CD14-positive monocyte (primary cell): ENCODE measurements at regions not wholly inside any gene's neighbourhood (a gene's known extent, or its start where the extent isn't known, plus 50 kb on each side); places are given as distances from the start of the nearest gene placed in this dataset.

ENCODE experiments used
- DNase-seq, 3 donors: peaks; one replicate each; pipeline ENCODE4 v3.0.0-alpha.2; 2011 to 2022
- H2AFZ ChIP-seq: 2 replicates; pipeline ENCODE4 v1.6.0; 2012; ENCODE audit warnings: mild to moderate bottlenecking, low read depth, low read length, inconsistent platforms; ENCODE audit not compliant: insufficient read depth, poor library complexity, severe bottlenecking
- H3K27ac ChIP-seq, 2 donors: 1 replicate in 1 of 2; 2 replicates in 1 of 2; pipeline ENCODE4 v1.5.1; 2012 to 2013; ENCODE audit warnings: low read length in 2 of 2, control low read depth in 1 of 2, inconsistent platforms in 1 of 2, low read depth in 1 of 2, mild to moderate bottlenecking in 1 of 2
- H3K27me3 ChIP-seq, 2 donors: one replicate each; pipeline versions ENCODE4 v1.6.0 to v1.6.1; 2011 to 2013; ENCODE audit warnings: low read length in 2 of 2; ENCODE audit not compliant: control insufficient read depth in 2 of 2, insufficient read depth in 2 of 2
- H3K36me3 ChIP-seq, 2 donors: replicated peaks in 1 of 2; 1 replicate in 1 of 2; 2 replicates in 1 of 2; pipeline versions ENCODE4 v1.5.1 to v1.6.1; 2012 to 2013; ENCODE audit warnings: low read length in 2 of 2, control low read depth in 1 of 2, inconsistent platforms in 1 of 2, mild to moderate bottlenecking in 1 of 2; ENCODE audit not compliant: insufficient read depth in 2 of 2, control insufficient read depth in 1 of 2
- H3K4me1 ChIP-seq, 2 donors: 1 replicate in 1 of 2; 2 replicates in 1 of 2; pipeline versions ENCODE4 v1.5.1 to v1.6.1; 2012 to 2013; ENCODE audit warnings: low read length in 2 of 2, control low read depth in 1 of 2, inconsistent platforms in 1 of 2, mild to moderate bottlenecking in 1 of 2, moderate library complexity in 1 of 2; ENCODE audit not compliant: insufficient read depth in 2 of 2, control insufficient read depth in 1 of 2
- H3K4me2 ChIP-seq: replicated peaks from 2 replicates; pipeline ENCODE3; 2012; ENCODE audit warnings: low read length, moderate library complexity, mild to moderate bottlenecking; ENCODE audit not compliant: poor library complexity, severe bottlenecking; ENCODE audit errors: extremely low read depth
- H3K4me3 ChIP-seq, 3 experiments: fragments of 200-600 bp in 1 of 3; sonication (generic) in 1 of 3; replicated peaks in 1 of 3; 1 replicate in 2 of 3; 2 replicates in 1 of 3; pipeline ENCODE4 v1.5.1; 2011 to 2013; ENCODE audit warnings: low read length in 3 of 3, mild to moderate bottlenecking in 3 of 3, control low read depth in 2 of 3, low read depth in 2 of 3, inconsistent platforms in 1 of 3, moderate library complexity in 1 of 3
- H3K79me2 ChIP-seq: 2 replicates; pipeline ENCODE4 v1.6.0; 2012; ENCODE audit warnings: mild to moderate bottlenecking, control low read depth, inconsistent platforms, low read length, moderate library complexity; ENCODE audit not compliant: insufficient read depth
- H3K9ac ChIP-seq: 2 replicates; pipeline ENCODE4 v1.6.0; 2017; ENCODE audit warnings: low read length, mild to moderate bottlenecking; ENCODE audit not compliant: insufficient read depth, poor library complexity, severe bottlenecking
- H3K9me3 ChIP-seq, 2 donors: replicated peaks in 1 of 2; 1 replicate in 1 of 2; 2 replicates in 1 of 2; pipeline versions ENCODE4 v1.5.1 to v1.6.1; 2012 to 2013; ENCODE audit warnings: low read length in 2 of 2, control low read depth in 1 of 2; ENCODE audit not compliant: control insufficient read depth in 1 of 2, insufficient read depth in 1 of 2
- H4K20me1 ChIP-seq: 2 replicates; pipeline ENCODE4 v1.6.0; 2012; ENCODE audit warnings: mild to moderate bottlenecking, low read length, control low read depth, moderate library complexity; ENCODE audit not compliant: insufficient read depth
- H3K27ac Mint-ChIP-seq, 7 donors: one replicate each; pipeline ENCODE4 v1.8.0; 2020; ENCODE audit warnings: mild to moderate bottlenecking in 7 of 7, mixed read lengths in 7 of 7, moderate library complexity in 6 of 7, inconsistent platforms in 2 of 7
- H3K27me3 Mint-ChIP-seq, 3 donors: one replicate each; pipeline ENCODE4 v1.8.0; 2021 to 2022; ENCODE audit warnings: low read depth in 3 of 3, mild to moderate bottlenecking in 3 of 3, mixed read lengths in 3 of 3, moderate library complexity in 3 of 3, inconsistent platforms in 1 of 3
- H3K36me3 Mint-ChIP-seq, 2 donors: one replicate each; pipeline ENCODE4 v1.8.0; 2020; ENCODE audit warnings: mixed read lengths in 2 of 2, inconsistent platforms in 1 of 2, mild to moderate bottlenecking in 1 of 2
- H3K4me1 Mint-ChIP-seq: one replicate; pipeline ENCODE4 v1.8.0; 2020; ENCODE audit warnings: mild to moderate bottlenecking, mixed read lengths
- H3K4me3 Mint-ChIP-seq, 2 donors: one replicate each; pipeline ENCODE4 v1.8.0; 2020; ENCODE audit warnings: mild to moderate bottlenecking in 2 of 2, mixed read lengths in 2 of 2, moderate library complexity in 1 of 2
- H3K9me3 Mint-ChIP-seq, 7 donors: one replicate each; pipeline ENCODE4 v1.8.0; 2020 to 2022; ENCODE audit warnings: mixed read lengths in 7 of 7, mild to moderate bottlenecking in 6 of 7, moderate library complexity in 6 of 7, inconsistent platforms in 2 of 7
- WGBS: methylation state at CpG from one replicate; pipeline ENCODE4 v1.1.5; 2013; ENCODE audit warnings: missing lambda C conversion rate; ENCODE audit not compliant: insufficient coverage; 5-methylcytosine and 5-hydroxymethylcytosine counted together
- intact Hi-C, 2 donors: fragments of 100-400 bp; cut with micrococcal nuclease; formaldehyde crosslinking; loops; one replicate each; pipeline versions ENCODE4 v1.15.0 to v1.15.1; 2023
- TF ChIP-seq, protein P1 (sequence below): fragments of 200-600 bp; IDR thresholded peaks from one replicate; pipeline ENCODE4 v1.8.0; 2022; ENCODE audit warnings: antibody characterized with exemption, mild to moderate bottlenecking

DNA sequence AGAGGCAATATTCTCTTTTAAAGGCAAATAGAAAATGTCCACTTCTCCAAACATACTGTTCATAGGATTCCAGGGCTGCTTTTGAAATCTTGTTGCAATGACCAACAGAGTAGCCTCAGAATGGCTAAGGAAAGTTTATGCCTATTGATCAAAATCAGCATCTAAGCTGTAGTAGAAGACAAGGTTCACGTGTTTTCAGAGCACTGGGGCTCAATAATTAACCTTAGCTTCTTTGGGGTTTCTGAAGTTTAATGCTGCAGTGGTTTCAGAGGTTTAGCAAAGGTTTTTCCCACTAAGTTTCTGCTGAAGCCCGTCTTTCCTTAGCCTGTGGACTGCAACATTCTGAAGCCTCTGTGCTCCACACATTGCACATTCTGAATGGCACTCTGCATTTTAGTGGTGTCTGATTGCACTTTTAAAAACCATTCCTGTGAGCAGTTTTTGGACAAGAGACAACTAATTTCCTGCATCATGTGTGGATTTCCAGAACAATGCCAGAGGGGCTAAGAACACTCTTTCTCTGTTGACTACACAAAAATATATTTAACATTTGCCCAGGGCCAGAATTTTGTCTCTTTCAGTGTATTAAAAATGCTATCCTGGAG lies 342.5 kb downstream of the PTEN start:
- Histone ChIP-seq H3K4me1 (no peaks in the 10 kb centered on the region), H4K20me1 (no peaks in the 10 kb centered on the region), H3K4me3 (no peak overlapping the region), H3K9ac (no peak overlapping the region), H3K4me2 (no peak overlapping the region), H3K36me3 (no peaks in the 10 kb centered on the region), H3K27me3 (no peaks in the 10 kb centered on the region), H2AFZ (no peak overlapping the region), H3K27ac (no peak overlapping the region), H3K9me3 (no peaks in the 10 kb centered on the region), H3K79me2 (no peaks in the 10 kb centered on the region)
- Mint-ChIP-seq H3K9me3 (peaks cover 0 to 2% (median 0%) of the 10 kb centered on the region in 7 donors), H3K4me1 (no peaks in the 10 kb centered on the region), H3K27ac (no peak overlapping the region), H3K27me3 (peaks cover 0 to 3% (median 0%) of the 10 kb centered on the region in 3 donors), H3K36me3 (no peaks in the 10 kb centered on the region), H3K4me3 (no peak overlapping the region)
- TF ChIP-seq, protein P1, sequence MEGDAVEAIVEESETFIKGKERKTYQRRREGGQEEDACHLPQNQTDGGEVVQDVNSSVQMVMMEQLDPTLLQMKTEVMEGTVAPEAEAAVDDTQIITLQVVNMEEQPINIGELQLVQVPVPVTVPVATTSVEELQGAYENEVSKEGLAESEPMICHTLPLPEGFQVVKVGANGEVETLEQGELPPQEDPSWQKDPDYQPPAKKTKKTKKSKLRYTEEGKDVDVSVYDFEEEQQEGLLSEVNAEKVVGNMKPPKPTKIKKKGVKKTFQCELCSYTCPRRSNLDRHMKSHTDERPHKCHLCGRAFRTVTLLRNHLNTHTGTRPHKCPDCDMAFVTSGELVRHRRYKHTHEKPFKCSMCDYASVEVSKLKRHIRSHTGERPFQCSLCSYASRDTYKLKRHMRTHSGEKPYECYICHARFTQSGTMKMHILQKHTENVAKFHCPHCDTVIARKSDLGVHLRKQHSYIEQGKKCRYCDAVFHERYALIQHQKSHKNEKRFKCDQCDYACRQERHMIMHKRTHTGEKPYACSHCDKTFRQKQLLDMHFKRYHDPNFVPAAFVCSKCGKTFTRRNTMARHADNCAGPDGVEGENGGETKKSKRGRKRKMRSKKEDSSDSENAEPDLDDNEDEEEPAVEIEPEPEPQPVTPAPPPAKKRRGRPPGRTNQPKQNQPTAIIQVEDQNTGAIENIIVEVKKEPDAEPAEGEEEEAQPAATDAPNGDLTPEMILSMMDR: no peak
- intact Hi-C loops: no loop called here
- DNase-seq: no peak
- WGBS: 93% methylated on average over 2 of the region's 2 CpGs

DNA sequence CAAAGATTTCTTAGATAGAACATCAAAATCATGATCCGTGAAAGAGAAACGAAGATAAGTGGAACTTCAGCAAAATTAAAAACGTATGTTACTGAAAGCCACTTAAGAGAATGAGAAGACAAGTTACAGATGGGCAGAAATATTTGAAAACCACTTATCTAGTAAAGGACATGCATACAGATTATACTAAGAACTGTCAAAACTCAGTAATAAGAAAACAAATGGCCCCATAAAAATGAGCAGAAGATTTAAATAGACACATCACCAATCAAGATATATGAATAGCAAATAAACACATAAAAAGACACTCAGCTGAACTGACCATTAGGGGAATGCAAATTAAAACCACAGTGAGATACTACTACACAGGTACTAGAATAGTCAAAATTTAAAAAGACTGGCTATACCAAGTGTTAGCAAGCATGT lies 343.7 kb downstream of the PTEN start:
- no peaks in the 10 kb centered on the region for H3K4me1 ChIP-seq
- TF ChIP-seq, protein P1: no peak
- H3K36me3 ChIP-seq: no peaks in the 10 kb centered on the region
- H3K79me2 ChIP-seq: no peaks in the 10 kb centered on the region
- intact Hi-C loops: no loop called here
- peaks cover 0 to 2% (median 0%) of the 10 kb centered on the region in 7 donors for H3K9me3 Mint-ChIP-seq
- H3K4me3 ChIP-seq: no peak overlapping the region
- no peaks in the 10 kb centered on the region for H3K36me3 Mint-ChIP-seq
- no peak overlapping the region for H3K27ac Mint-ChIP-seq
- H3K4me1 Mint-ChIP-seq: no peaks in the 10 kb centered on the region
- DNase-seq: no peak
- H4K20me1 ChIP-seq: no peaks in the 10 kb centered on the region
- H3K27me3 ChIP-seq: no peaks in the 10 kb centered on the region
- H3K9me3 ChIP-seq: no peaks in the 10 kb centered on the region
- WGBS: no CpG with 5 or more reads among the region's 3 CpGs
- no peak overlapping the region for H3K4me2 ChIP-seq
- no peak overlapping the region for H3K27ac ChIP-seq
- H2AFZ ChIP-seq: no peak overlapping the region
- no peak overlapping the region for H3K4me3 Mint-ChIP-seq
- H3K9ac ChIP-seq: no peak overlapping the region
- H3K27me3 Mint-ChIP-seq: peaks cover 0 to 5% (median 4%) of the 10 kb centered on the region in 3 donors
